ENCODE measurements at regions not wholly inside any gene's neighbourhood (a gene's known extent, or its start where the extent isn't known, plus 50 kb on each side); places are given as distances from the start of the nearest gene placed in this dataset.

DNA sequence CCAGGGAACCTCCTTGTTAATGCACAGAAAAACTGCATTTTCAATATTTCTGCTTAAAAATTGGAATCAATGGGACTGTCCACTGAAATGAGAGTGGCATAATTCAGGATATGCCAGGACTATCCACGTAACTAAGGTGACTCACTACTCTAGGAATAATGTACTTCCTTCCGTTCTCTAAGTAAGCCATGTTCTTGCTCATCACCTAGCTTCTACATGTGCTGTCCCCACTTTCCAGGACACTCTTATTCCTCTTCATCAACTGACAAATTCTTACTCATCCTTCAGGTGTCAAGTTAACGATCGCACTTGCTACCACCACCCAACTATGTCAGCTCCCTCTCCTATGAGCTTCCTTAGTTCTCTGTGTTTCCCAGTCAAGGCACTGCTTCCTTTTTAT is 342.8 kb upstream of the F9 start:
- TF ChIP-seq, protein P1, sequence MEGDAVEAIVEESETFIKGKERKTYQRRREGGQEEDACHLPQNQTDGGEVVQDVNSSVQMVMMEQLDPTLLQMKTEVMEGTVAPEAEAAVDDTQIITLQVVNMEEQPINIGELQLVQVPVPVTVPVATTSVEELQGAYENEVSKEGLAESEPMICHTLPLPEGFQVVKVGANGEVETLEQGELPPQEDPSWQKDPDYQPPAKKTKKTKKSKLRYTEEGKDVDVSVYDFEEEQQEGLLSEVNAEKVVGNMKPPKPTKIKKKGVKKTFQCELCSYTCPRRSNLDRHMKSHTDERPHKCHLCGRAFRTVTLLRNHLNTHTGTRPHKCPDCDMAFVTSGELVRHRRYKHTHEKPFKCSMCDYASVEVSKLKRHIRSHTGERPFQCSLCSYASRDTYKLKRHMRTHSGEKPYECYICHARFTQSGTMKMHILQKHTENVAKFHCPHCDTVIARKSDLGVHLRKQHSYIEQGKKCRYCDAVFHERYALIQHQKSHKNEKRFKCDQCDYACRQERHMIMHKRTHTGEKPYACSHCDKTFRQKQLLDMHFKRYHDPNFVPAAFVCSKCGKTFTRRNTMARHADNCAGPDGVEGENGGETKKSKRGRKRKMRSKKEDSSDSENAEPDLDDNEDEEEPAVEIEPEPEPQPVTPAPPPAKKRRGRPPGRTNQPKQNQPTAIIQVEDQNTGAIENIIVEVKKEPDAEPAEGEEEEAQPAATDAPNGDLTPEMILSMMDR (IDR thresholded peaks at IDR 0.05; ENCODE audit: insufficient read depth, low read length), result no peak
- TF ChIP-seq GABPA (IDR thresholded peaks at IDR 0.05; ENCODE audit: low read depth), result no peak
- no peak for TF ChIP-seq POLR2AphosphoS5 (IDR thresholded peaks at IDR 0.05; ENCODE audit: low read depth)
- TF ChIP-seq, protein P2, sequence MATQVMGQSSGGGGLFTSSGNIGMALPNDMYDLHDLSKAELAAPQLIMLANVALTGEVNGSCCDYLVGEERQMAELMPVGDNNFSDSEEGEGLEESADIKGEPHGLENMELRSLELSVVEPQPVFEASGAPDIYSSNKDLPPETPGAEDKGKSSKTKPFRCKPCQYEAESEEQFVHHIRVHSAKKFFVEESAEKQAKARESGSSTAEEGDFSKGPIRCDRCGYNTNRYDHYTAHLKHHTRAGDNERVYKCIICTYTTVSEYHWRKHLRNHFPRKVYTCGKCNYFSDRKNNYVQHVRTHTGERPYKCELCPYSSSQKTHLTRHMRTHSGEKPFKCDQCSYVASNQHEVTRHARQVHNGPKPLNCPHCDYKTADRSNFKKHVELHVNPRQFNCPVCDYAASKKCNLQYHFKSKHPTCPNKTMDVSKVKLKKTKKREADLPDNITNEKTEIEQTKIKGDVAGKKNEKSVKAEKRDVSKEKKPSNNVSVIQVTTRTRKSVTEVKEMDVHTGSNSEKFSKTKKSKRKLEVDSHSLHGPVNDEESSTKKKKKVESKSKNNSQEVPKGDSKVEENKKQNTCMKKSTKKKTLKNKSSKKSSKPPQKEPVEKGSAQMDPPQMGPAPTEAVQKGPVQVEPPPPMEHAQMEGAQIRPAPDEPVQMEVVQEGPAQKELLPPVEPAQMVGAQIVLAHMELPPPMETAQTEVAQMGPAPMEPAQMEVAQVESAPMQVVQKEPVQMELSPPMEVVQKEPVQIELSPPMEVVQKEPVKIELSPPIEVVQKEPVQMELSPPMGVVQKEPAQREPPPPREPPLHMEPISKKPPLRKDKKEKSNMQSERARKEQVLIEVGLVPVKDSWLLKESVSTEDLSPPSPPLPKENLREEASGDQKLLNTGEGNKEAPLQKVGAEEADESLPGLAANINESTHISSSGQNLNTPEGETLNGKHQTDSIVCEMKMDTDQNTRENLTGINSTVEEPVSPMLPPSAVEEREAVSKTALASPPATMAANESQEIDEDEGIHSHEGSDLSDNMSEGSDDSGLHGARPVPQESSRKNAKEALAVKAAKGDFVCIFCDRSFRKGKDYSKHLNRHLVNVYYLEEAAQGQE (IDR thresholded peaks at IDR 0.05; ENCODE audit: insufficient replicate concordance, low read depth), result no peak

Measured in HL-60 (cell line).